Uterus (tissue), 3 donors: ENCODE measurements at regions not wholly inside any gene's neighbourhood (a gene's known extent, or its start where the extent isn't known, plus 50 kb on each side); places are given as distances from the start of the nearest gene placed in this dataset.
"Not testable (repeated sequence)": the region's sequence is repeated elsewhere in the genome, so short reads cannot be mapped to it uniquely, and the experiment has no call there.

Source experiments
- DNase-seq, 2 donors: peaks; one replicate each; pipeline ENCODE4 v3.0.0-alpha.2; 2019 to 2020
- H3K27ac ChIP-seq, 2 donors: fragments of 200-600 bp; sonication (generic); 1 replicate in 1 of 2; 2 replicates in 1 of 2; pipeline ENCODE4 v1.5.1; 2016 to 2018
- H3K27me3 ChIP-seq, 2 donors: fragments of 200-600 bp; sonication (generic); one replicate each; pipeline ENCODE4 v1.5.1; 2018 to 2019; ENCODE audit warnings: control low read depth in 1 of 2
- H3K36me3 ChIP-seq, 2 donors: fragments of 200-600 bp; sonication (generic); one replicate each; pipeline ENCODE4 v1.5.1; 2019; ENCODE audit warnings: control low read depth in 1 of 2
- H3K4me1 ChIP-seq, 2 donors: fragments of 200-600 bp; sonication (generic); one replicate each; pipeline ENCODE4 v1.5.1; 2018 to 2019; ENCODE audit warnings: control low read depth in 1 of 2
- H3K4me3 ChIP-seq, 2 donors: fragments of 200-600 bp; sonication (generic); 1 replicate in 1 of 2; 2 replicates in 1 of 2; pipeline ENCODE4 v1.5.1; 2018 to 2019; ENCODE audit warnings: mild to moderate bottlenecking in 1 of 2
- H3K9me3 ChIP-seq, 2 donors: fragments of 200-600 bp; sonication (generic); one replicate each; pipeline ENCODE4 v1.5.1; 2019; ENCODE audit warnings: control low read depth in 1 of 2
- POLR2A ChIP-seq, 2 donors: fragments of 450-650 bp; IDR thresholded peaks; one replicate each; pipeline ENCODE4 v1.6.1; 2016; ENCODE audit warnings: antibody characterized with exemption in 2 of 2, mild to moderate bottlenecking in 1 of 2, moderate library complexity in 1 of 2
- intact Hi-C: fragments of 100-400 bp; cut with DNase I; formaldehyde crosslinking; loops from one replicate; pipeline ENCODE4 v1.15.1; 2023; ENCODE audit warnings: low total_unique reads
- TF ChIP-seq, protein P1 (sequence below), 4 experiments: fragments of 200-600 bp in 2 of 4; fragments of 450-650 bp in 2 of 4; sonication (generic) in 2 of 4; IDR thresholded peaks; one replicate each; pipeline ENCODE4 v1.5.1; 2016 to 2019; ENCODE audit warnings: antibody characterized with exemption in 4 of 4, mild to moderate bottlenecking in 2 of 4, moderate library complexity in 1 of 4
- donor health status: DM: yes; HTN: yes; CAD: no.

DNA sequence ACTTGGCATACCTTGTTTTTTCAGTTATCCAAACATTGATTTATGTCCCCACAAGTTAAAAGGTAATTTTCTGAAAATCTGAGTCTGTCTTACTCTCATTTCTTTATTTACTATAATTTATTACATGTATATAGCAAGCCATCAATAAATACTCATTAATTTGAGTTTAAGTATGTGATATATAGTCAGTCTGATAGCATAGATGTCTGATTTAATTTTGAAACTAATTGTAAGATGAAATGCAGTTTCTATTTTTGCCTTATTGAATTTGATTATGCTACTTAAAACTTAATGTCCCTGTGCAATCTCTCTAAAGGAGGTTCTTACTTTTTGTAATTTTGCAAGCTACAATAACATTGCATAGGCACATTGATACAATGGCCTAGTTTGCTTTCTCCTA, 2418.6 kb downstream of the ARAP2 start:
- intact Hi-C loops = no loop called here
- TF ChIP-seq, protein P1, sequence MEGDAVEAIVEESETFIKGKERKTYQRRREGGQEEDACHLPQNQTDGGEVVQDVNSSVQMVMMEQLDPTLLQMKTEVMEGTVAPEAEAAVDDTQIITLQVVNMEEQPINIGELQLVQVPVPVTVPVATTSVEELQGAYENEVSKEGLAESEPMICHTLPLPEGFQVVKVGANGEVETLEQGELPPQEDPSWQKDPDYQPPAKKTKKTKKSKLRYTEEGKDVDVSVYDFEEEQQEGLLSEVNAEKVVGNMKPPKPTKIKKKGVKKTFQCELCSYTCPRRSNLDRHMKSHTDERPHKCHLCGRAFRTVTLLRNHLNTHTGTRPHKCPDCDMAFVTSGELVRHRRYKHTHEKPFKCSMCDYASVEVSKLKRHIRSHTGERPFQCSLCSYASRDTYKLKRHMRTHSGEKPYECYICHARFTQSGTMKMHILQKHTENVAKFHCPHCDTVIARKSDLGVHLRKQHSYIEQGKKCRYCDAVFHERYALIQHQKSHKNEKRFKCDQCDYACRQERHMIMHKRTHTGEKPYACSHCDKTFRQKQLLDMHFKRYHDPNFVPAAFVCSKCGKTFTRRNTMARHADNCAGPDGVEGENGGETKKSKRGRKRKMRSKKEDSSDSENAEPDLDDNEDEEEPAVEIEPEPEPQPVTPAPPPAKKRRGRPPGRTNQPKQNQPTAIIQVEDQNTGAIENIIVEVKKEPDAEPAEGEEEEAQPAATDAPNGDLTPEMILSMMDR (IDR thresholded peaks at IDR 0.05) = no peak
- TF ChIP-seq POLR2A (IDR thresholded peaks at IDR 0.05) = no peak
- H3K36me3 ChIP-seq = no peaks in the 10 kb centered on the region
- DNase-seq = no peak
- H3K4me1 ChIP-seq = no peaks in the 10 kb centered on the region
- H3K9me3 ChIP-seq = no peaks in the 10 kb centered on the region
- H3K27me3 ChIP-seq = no peaks in the 10 kb centered on the region
- no peak overlapping the region for H3K4me3 ChIP-seq
- H3K27ac ChIP-seq = no peak overlapping the region

DNA sequence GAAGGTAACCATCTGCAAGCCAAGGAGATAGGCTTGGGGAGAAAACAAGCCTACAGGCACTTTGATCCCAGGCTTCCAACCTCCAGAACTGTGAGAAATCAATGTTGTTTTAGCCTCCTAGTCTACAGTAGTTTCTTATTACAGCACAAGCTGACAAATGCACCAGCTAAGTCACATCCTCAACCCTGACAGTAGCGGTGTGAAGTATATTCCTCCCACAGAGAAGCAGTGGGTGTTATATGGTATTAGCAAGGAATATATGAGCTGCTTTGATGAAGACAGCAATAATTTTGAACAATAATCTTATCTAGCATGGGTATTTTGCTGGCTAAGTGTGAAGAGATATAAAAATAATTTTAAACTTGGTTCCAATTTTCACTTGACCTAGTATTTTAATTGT, 2415.0 kb downstream of the ARAP2 start:
- DNase-seq, H3K27me3 ChIP-seq, H3K4me3 ChIP-seq, H3K27ac ChIP-seq, H3K4me1 ChIP-seq, intact Hi-C loops, H3K9me3 ChIP-seq, H3K36me3 ChIP-seq: not testable (repeated sequence)

DNA sequence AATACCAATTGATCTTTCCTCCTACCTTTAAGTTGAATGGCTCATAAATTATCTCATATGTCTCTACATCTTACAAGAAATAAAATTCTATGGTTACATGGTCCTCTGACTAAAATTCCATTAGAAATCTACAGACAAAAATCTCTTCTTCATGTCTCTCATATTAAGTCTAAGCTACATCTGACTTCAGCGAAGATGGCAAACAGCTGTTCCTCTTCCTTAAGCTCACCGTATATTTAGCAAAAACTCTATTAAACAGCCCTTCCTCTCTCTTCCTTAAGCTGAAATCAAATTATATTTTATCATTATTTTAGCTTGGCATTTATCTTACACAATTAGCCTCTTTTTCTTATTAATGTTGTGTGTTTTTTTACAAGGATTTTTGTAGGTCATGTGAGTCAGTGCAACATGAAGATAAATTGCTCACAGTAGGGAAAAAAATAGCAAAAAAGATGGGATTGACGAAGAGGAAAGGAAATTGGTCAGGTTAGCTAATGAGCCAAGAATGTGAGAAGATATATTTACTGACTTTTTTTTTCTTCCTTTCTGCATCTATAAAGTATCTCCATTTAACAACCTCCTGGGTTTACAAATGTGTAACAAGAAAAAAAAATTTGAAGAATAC, 2412.8 kb downstream of the ARAP2 start:
- H3K27me3 ChIP-seq = no peaks in the 10 kb centered on the region
- H3K4me3 ChIP-seq = no peak overlapping the region
- intact Hi-C loops = no loop called here
- H3K36me3 ChIP-seq = no peaks in the 10 kb centered on the region
- H3K4me1 ChIP-seq = no peaks in the 10 kb centered on the region
- DNase-seq = no peak
- no peak overlapping the region for H3K27ac ChIP-seq
- TF ChIP-seq POLR2A (IDR thresholded peaks at IDR 0.05) = no peak
- TF ChIP-seq, protein P1 (IDR thresholded peaks at IDR 0.05) = no peak
- H3K9me3 ChIP-seq = no peaks in the 10 kb centered on the region

DNA sequence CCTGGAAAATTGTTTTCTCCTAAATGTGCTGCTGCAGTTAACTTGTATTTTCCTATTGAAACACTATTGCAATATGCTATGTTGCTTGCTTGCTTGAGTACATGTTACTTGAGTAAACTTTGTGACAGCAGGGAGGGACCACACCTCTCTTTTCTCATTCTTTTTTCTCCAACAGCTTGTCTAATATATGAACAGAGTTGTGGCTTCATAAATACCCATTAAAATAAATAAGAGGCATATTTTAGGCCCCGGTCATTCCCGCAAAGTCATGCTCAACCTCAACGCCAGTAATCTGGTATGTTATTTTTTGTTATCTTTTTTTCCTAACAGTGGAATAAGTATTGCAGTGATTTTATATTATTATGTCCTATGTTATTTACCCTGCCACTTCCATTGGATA, 2408.6 kb downstream of the ARAP2 start:
- intact Hi-C loops, H3K9me3 ChIP-seq, H3K4me1 ChIP-seq, H3K27ac ChIP-seq, H3K27me3 ChIP-seq, DNase-seq, H3K36me3 ChIP-seq, H3K4me3 ChIP-seq: not testable (repeated sequence)

DNA sequence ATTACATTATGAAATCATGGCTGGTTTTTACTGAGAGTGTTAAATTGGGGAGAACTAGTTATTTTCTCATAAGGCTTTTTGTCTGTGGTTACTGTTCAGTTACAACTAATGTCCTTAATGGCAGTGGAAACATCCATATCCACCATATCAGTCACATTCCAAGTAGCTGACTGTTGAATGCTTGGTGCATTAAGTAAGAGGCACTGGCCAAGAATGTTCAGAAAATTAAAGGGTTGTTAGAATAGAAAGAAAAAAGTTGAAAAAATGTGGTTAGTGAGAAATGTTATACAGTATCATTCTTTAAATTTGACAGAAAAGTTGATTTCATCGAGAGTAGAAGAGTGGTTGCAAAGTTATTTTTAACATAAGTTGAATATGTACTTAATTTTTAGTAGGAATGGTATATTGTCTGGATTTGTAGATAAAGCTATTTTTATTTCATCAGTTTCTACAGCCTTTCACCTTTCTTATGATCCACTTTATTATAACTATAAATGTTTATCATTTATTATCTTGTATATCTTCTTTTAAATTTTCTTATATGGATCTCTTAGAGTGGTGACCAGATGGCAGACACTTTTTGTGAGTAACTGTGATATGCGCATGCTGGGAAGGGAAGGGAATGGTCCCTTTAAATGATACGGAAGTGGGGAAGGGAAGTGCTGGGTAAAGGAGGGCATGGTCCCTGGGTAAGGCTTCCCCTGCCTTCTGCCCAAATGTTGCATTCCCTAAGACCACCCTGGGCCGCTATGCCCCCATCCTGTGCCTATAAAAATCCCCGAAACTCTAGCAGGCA, 2407.1 kb downstream of the ARAP2 start:
- Histone ChIP-seq H3K9me3 (no peaks in the 10 kb centered on the region), H3K27ac (no peak overlapping the region), H3K36me3 (no peaks in the 10 kb centered on the region), H3K27me3 (no peaks in the 10 kb centered on the region), H3K4me3 (no peak overlapping the region), H3K4me1 (no peaks in the 10 kb centered on the region)
- TF ChIP-seq POLR2A (IDR thresholded peaks at IDR 0.05) = no peak
- TF ChIP-seq, protein P1 (IDR thresholded peaks at IDR 0.05) = no peak
- DNase-seq = no peak
- intact Hi-C loops = no loop called here

DNA sequence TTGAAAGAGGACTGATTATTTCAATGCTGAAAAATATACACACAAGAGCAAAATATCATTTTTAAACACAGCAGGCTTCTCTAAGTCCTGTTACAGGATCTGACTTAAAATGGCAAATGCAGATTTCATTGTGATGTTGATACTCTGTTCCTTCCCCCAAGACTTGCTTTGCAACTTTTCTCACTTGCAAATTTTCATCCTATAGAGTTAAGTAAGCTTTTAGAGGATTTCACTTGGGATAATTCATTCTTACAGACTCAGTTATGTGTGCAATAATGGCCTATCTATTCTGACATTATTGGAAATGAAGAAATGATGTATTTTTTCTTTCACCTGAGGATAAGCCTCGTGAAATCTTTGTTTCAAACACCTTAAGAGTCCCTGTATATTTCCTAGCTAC, 2403.2 kb downstream of the ARAP2 start:
- Histone ChIP-seq H3K4me3 (no peak overlapping the region), H3K27ac (no peak overlapping the region), H3K27me3 (no peaks in the 10 kb centered on the region), H3K9me3 (no peaks in the 10 kb centered on the region), H3K4me1 (no peaks in the 10 kb centered on the region), H3K36me3 (no peaks in the 10 kb centered on the region)
- DNase-seq = no peak
- TF ChIP-seq, protein P1 (IDR thresholded peaks at IDR 0.05) = no peak
- TF ChIP-seq POLR2A (IDR thresholded peaks at IDR 0.05) = no peak
- intact Hi-C loops = no loop called here
